GM12865 (cell line): ENCODE measurements at regions not wholly inside any gene's neighbourhood (a gene's known extent, or its start where the extent isn't known, plus 50 kb on each side); places are given as distances from the start of the nearest gene placed in this dataset.

Source experiments
- DNase-seq: peaks from one replicate; pipeline ENCODE4 v3.0.0; 2010; ENCODE audit warnings: low read depth
- H3K4me3 ChIP-seq: 2 replicates; pipeline ENCODE4 v1.5.1; 2011; ENCODE audit warnings: mild to moderate bottlenecking, low read depth, low read length, control low read depth
- TF ChIP-seq, protein P1 (sequence below): IDR thresholded peaks from 2 replicates; pipeline ENCODE4 v1.5.1; 2011; ENCODE audit warnings: low read length, control low read depth, low read depth, inconsistent platforms; ENCODE audit not compliant: insufficient read depth; ENCODE audit errors: missing control alignments

DNA sequence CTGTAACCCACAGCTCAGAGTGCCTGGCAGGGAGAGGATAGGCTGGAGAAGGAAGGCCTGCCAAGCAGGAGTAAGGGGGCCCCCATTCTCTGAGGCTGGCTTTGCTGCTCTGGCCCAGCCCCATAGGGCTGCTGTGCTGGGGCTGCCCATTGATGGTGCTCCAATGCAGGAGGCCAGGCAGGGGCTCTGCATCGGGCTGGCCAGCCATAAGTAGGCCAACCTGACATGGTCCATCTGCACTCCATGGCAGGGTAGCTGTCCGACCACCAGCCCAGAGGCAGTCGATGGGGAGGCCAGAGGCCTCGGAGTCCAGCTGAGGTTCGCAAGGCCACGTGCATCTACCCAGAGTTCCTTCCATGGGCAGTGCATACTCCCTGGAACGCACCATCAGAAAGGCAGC, 75.0 kb upstream of the PITX1 start:
- no peak for DNase-seq
- TF ChIP-seq, protein P1, sequence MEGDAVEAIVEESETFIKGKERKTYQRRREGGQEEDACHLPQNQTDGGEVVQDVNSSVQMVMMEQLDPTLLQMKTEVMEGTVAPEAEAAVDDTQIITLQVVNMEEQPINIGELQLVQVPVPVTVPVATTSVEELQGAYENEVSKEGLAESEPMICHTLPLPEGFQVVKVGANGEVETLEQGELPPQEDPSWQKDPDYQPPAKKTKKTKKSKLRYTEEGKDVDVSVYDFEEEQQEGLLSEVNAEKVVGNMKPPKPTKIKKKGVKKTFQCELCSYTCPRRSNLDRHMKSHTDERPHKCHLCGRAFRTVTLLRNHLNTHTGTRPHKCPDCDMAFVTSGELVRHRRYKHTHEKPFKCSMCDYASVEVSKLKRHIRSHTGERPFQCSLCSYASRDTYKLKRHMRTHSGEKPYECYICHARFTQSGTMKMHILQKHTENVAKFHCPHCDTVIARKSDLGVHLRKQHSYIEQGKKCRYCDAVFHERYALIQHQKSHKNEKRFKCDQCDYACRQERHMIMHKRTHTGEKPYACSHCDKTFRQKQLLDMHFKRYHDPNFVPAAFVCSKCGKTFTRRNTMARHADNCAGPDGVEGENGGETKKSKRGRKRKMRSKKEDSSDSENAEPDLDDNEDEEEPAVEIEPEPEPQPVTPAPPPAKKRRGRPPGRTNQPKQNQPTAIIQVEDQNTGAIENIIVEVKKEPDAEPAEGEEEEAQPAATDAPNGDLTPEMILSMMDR, result no peak
- no peak overlapping the region for H3K4me3 ChIP-seq

DNA sequence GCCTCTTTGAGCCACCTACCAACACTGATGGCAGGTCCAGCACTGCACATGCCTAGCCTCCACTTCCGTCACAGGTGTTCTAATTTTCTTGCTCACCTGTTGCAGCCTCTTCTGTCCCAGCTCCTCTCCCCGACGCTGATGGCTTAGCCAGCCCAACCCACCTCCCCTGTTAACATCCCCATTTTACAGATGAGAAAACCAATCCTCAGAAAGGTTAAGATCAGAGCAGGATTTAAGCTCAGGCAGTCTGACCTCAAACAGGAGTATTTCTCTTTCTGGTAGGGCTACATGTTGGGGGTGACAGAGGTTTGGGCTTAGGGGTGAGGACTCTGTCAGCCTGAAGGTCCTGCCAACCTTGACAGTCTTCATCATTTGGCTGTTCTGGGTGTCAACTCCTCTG, 74.5 kb upstream of the PITX1 start:
- no peak overlapping the region for H3K4me3 ChIP-seq

GRCh38 chr5:135107986-135108385, 74.0 kb upstream of the PITX1 start:
- no peak overlapping the region for H3K4me3 ChIP-seq
- TF ChIP-seq, protein P1, result no peak
- DNase-seq, result no peak

More for the DNA sequence above, 74.5 kb upstream of the PITX1 start:
- TF ChIP-seq, protein P1, result no peak
- no peak for DNase-seq

DNA sequence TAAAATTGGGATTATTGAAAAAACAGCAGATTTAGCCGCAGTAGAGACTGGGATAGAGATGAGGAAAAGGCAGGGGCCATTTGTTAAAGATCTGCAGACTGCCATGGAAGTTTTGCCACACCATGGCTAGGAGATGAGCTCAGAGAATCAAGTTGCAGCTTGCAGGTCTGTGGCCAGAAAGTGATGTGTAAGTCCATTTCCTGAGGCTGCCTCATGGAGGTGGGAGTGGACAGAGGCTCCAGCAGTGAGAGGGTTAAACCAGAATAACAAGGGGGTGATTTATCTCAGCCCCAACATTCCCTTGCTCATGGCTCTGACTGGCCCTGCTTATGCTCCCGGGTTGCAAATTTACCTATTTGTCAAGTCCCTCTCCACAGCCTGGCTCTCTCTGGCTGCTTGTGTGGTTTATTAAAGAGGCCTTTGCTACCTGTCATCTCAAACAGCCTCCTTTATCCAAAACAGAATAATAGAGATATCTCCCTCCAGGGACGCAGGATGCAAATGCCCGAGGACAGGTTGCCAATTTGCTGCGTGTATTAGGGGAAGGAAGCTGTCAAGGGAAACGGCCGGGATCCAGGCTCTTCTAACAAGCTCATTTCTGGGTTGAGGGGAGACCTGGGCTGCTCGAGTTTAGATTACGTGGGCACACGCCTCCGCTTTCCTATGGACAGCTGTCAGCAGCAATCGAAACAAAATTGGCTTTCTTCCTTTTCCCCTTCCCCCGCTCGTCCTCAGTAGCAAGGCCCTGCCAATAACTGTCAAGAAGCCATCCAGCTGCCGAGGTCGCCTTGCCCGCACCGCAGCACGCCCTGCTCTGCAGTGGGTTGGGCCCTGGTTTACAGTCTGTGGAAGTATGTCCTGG, 72.8 kb upstream of the PITX1 start:
- TF ChIP-seq, protein P1, result no peak
- DNase-seq, result no peak
- H3K4me3 ChIP-seq, result no peak overlapping the region

DNA sequence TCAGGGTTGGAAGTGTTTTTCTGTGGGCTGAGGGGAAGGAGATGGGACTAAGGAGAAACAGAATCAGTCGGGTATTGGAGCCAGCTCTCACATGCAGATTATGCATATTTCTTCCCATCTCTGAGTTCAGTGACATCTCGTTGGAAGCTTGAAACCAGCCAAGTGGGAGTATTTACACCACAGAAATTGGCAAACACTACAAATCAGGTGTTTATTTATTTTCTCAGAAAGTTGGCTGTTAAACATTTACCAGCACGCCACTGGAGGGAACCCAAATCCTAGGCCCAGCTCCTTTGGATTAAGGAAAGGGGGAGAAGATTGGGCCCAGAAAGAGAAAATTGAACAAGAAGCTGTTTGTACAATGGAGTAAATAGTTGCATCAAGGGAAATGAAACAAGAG, 72.1 kb upstream of the PITX1 start:
- DNase-seq, result no peak
- TF ChIP-seq, protein P1, result no peak
- no peak overlapping the region for H3K4me3 ChIP-seq

DNA sequence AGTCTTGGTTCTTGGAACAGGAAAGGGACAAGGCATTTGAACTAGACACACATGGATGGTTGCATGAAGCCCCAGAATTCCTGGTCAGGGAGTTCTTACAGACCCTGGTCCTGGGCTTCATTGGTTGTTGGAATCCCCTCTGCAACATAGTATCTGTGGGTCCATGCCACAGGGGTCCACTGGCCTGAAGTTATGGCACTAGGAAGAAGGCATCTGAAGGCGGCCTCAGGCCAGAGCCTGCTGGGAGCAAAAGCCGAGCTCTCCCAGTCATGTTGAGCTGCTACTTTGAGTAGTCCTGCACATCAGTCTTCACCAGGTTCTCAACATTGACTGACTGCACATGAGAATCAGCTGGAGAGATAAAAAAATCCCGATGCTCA, 71.1 kb upstream of the PITX1 start:
- H3K4me3 ChIP-seq, result no peak overlapping the region
- no peak for DNase-seq
- TF ChIP-seq, protein P1, result no peak

DNA sequence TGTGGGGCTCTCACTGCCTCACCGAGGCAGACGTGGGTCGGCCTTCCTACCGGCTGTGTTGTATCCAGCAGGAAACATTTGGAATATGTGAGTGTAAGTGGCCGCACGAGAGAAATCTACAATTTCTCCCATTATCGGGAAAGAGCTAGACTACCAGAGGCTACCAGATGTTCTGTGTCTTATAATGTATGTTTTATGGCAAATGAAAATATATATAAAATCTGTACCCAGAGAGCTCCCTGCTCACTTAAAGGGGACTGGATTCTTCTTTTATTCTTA, 69.5 kb upstream of the PITX1 start:
- DNase-seq, result no peak
- H3K4me3 ChIP-seq, result no peak overlapping the region
- TF ChIP-seq, protein P1, result no peak
